ENCODE measurements at regions not wholly inside any gene's neighbourhood (a gene's known extent, or its start where the extent isn't known, plus 50 kb on each side); places are given as distances from the start of the nearest gene placed in this dataset.

- TF ChIP-seq CTCF (IDR thresholded peaks at IDR 0.05; ENCODE audit: low read depth, low read length) (no peak), POLR2A (IDR thresholded peaks at IDR 0.05; ENCODE audit: extremely low read depth, insufficient read length) (no peak), MAX (IDR thresholded peaks at IDR 0.05; ENCODE audit: low read depth, low read length) (no peak), MYC (IDR thresholded peaks at IDR 0.05; ENCODE audit: low read depth, low read length) (no peak)
Measured at GRCh38 chr5:92980491-92980890, 600.5 kb downstream of the NR2F1-AS1 start.

All from NB4 (cell line).